ENCODE measurements at regions not wholly inside any gene's neighbourhood (a gene's known extent, or its start where the extent isn't known, plus 50 kb on each side); places are given as distances from the start of the nearest gene placed in this dataset.
"Not testable (repeated sequence)": the region's sequence is repeated elsewhere in the genome, so short reads cannot be mapped to it uniquely, and the experiment has no call there.

DNA sequence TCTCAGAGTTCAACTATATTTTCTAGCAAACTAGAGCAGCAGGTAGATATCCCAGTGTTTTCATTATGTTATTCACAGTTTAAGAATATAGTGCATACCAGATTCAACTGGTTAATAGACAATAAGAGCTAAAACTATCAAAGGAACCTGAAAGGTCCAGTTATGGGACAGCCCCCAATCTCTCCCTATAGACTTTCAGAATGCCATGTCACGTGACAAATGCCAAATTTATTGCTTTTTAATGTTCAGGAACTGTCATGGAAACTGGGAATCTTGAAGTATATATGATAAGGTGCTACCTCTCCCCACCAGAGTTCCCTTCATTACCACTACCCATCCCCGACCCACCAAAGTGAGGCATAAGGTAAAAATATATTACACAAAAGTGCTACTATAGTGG, 629.0 kb upstream of the SEMA6A start:
- no peak for DNase-seq

DNA sequence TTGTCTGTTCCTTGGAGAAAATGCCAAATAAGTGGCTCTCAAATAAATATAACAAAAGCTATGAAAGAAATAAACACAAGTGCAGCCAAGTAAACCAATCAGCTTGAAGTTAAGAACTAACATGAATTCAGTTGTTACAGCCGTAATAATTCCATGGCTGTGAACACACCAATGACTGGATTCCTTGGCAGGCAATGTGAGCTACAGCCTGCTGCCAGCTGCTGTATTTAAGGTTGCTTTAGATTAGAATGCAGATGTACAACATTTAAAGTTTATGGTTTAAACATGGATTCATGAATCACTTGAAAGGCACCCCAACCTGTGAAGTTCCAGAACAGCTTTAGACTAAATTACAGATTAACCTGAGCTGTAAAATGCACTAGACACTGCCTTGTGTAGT, 626.4 kb upstream of the SEMA6A start:
- DNase-seq, result no peak

DNA sequence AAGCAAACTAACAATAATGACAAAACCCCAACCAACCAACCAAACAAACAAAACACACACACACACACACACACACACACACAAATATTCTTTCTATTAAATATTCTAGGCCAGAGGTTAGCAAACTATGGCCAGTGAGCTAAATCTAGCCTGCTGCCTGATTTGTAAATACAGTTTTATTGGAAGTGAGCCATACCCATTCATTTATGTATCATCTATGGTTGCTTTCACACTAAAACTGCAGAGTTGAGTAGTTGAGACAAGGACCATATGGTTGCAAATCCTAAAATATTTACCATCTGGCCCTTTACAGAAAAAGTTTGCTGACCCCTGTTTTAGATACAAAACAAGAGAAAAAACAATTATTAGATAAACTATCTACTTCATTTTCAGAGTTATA, 620.5 kb upstream of the SEMA6A start:
- DNase-seq, result peak; percentile 5 to 60

DNA sequence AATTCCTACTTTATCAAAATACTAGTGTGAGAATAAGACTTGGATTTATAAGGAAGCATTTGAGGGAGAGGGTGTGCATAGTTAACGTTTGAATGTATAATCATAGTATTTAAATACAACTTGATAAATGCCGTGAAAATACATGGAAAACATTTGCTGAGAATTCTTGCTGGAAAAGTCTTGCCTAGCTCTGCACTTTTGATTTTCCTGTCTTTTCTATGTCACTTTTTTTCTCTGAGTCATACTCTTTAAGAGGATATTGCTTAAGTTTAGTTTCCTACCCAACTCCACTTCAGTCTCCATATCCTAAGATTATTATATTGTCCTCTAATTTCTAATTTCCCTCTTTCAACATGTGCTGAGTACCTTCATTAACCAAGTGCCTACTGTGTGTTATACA, 616.6 kb upstream of the SEMA6A start:
- DNase-seq, result no peak

DNA sequence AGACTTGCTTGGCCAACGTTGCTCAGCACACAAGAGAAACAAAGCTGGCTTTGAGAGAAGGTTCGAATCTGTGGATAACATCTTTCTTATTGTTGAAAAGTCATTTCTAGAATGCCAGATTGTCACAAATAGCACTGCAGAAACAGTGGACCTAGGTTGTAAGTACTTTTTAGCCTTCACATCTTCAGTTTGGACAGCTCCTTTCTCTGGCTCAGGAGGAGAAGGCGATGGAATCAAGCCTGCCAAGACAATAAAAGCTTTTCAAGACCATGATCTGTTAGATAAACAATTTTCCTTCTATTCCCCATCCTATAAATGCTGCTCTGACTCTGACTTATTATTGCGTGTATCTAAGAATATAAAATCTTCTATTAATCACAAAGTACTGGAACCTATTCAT, 615.2 kb upstream of the SEMA6A start:
- DNase-seq, result no peak

DNA sequence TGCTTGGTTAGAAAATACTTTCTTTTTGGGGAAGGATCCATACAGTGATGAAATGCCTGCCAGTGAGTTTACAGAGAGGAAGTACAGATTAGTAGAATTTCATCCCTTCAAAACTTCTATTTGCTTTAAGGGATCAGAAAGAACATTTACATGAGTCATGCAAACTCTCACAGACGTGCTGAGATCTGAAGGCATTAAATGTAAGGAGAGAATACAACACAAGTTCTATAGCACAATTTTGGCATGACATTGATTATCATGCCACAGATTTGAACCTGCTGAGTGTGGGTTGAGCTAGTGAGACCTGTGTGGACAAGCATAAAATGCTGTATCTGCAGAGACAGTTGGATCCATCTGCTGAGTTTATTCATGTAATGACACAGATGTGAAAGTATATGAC, 613.6 kb upstream of the SEMA6A start:
- DNase-seq, result no peak

DNA sequence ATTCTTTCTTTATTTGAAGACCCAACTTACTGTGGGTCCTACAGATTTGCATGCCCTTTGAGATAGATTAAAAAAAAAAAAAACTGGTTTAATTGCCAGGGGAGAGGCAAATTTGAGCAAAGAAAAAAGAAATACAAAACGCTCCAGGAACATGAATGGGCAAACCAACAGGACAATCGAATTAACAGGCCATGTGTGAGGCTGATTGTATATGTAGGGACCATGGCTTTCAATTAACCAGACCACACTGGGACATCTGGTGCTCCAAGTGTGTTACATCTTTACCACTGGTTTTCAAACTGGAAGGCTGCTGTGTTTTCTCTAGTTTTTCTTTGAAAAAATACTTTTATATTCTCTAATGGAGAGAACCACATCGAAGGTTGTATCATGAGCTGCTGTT, 612.1 kb upstream of the SEMA6A start:
- no peak for DNase-seq

DNA sequence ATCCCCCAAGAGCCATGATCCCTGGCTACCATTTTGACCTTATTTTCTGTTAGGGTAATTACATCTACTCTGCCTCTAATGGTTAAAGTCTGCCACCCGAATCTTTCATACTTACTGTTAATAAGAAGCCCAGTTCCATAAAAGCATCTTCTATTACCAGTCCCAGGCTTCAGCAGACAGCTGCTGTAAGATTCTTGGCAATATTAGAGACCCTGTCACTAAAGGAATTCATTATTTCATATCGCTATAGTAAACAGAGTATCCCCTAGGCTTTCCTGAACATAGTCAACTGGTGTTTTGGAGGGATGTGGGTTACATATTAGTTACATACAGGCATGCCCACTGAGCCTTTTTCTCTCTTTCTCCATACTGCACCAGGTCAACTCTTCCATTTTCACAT, 608.7 kb upstream of the SEMA6A start:
- no peak for DNase-seq

DNA sequence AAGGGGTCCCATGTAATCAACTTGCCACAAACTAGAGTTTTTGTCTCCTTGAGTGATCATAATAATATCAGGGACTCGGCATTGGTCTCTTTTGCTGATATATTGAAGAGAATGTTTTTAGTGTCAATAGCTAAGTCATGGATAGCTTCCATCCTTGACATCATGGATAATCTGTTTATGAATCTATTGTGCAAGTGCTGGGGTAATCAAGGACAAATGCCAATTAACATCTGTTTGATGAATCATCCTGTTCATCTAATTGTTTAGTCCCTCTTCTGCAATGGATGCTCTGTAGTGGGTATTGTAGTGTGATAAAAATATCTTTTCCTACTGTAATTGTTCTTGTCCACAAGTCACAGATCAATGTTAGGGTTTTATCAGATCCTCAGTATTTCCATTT, 607.5 kb upstream of the SEMA6A start:
- DNase-seq, result no peak

DNA sequence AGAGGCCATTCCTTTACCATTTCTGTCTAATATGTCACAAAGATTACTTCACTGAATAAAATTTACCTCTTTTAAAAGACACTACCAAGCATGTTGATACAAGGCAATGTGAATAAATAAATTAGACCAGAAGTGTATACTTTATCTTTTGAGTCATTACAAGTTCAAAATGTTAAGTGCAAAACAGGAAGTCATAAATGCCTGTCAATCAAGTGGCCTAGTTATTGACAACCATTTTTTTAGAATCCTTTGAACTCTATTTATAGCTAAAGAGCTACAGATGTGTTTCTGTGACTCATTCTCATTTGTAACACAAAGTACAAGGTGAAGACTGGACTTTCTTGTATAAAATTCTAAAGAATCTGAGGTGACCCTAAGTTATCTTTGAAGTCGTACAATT, 602.7 kb upstream of the SEMA6A start:
- DNase-seq, result no peak

DNA sequence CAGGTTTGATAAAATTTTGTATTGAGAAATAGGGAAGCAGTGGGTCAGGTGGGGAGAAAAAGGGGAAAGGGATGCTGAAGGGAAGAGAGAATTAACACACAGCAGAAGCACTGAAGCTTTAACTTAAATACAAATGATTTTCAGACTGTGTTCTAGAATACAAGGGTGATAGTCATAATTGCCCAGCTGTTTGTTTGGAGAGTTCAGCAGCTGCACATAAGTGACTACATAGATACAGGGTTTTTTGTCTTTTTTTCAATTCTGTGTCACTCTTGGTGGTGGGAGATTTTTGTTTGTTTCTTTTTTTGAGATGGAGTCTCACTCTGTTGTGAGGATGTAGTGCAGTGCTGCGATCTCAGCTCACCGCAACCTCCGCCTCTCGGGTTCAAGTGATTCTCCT, 590.4 kb upstream of the SEMA6A start:
- DNase-seq, result no peak

DNA sequence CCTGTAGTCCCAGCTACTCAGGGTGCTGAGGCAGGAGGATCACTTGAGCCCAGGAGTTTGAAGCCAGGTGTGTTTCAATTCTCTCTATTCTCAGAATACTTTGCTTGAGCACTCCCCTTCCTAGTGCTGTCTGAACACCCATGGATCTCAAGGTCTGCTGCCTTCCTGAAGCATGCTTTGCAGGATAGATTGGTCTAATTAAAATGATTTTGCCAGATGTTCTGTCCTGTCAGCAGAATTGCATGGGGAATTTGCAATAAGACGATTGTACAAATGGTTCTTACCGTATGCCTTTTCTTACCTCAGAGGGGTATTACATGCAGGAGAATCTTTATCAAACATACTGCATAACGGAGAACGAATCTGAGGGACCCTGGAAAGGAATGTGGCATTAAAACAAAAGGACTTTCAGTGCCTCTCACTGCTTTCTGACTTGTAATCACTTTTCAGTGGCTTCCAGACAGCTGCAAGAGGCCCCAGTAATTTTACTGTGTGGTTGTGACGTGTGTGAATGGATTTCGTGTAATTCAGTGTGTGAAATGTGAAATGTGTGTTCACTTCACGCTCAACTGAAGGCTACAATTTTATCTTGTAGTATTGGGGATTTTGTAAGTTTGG, 587.2 kb upstream of the SEMA6A start:
- DNase-seq, result no peak

DNA sequence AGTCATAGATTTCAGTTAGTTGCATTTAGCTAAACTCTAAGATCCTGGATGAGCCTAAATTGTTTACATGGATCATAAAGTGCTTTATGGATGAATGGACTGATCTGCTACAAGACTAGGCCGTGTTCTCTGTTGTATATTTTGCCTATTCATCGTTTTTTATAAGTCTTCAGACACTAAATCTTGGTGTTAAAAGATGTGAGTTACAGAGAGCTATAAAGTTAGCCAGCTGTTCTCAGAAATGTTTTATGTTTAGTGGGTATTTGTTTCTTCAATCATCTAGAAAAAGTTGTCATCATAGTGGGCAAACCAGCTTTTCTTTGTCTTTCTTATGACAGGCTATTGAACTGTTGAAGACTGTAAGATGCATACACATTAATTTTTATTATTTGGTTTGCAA, 585.8 kb upstream of the SEMA6A start:
- DNase-seq, result no peak

DNA sequence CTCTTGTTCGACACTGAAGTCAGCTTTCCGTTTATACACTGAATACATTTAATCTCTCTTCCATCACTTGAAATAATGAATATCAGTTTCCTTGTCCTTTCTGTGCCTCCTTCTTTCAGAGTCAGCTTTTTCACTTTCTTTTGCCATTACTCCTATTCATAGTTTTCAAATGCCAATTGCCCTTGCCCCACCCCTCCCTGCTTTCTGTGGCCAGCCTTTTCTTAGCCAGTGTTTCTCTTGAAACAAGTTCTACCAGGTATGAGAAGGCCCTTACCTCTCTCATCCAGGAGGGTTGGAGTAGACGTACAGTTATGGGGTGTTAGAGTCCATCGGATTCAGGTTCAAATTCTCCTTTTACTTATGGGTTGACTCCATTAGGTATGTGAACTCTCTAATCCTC, 574.7 kb upstream of the SEMA6A start:
- DNase-seq, result no peak

DNA sequence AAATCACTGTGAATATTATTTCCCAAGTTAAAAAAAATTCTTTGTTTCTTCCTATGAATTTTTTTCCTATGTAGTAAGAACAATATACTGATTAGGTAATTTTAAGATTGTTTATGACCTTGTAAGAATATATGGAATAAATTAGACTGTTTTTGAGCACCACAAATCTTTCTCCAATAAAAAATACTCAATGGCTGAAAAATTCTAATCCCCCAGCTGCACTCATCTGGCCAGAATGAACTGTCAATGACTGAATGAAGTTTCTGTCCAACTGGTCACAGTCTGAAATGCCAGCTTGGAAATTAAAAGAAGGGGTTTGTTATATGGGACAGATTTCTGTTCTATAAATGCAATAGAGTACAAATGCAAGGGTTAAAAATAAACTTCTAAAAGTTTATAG, 569.5 kb upstream of the SEMA6A start:
- no peak for DNase-seq

DNA sequence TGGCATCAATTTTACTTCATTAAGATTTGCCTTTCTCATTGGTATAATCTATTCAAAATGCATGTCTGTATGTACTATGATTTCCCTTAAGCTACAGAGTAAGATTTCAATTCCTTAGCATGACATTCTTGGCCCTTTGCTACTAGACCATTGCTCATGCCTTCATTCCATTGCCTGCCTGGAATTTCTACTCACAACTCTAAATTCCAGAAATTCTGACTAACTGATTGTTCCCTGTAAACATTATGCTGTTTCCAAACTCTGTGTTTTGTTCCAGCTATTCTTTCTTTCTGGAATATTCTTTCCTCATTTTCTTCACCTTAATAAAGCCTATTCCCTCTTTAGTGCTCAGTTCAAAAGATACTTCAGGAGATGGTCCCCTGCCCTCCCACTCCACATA, 568.8 kb upstream of the SEMA6A start:
- DNase-seq, result no peak

DNA sequence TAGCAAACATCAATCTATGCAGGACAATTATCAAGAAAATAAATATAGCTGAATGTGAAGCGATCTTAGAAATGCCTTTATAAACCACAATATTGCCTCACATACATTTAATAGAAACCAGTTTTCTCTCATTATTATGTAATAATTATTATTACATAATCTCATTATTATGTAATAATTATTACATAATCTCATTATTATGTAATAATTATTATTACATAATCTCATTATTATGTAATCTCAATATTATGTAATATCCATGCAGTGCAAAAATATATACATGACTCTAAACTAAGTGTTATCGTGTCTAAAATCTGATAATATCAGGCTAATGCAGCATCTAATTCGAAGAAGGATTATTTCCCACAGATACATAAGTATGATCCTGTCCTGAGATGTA, 563.9 kb upstream of the SEMA6A start:
- DNase-seq, result no peak

DNA sequence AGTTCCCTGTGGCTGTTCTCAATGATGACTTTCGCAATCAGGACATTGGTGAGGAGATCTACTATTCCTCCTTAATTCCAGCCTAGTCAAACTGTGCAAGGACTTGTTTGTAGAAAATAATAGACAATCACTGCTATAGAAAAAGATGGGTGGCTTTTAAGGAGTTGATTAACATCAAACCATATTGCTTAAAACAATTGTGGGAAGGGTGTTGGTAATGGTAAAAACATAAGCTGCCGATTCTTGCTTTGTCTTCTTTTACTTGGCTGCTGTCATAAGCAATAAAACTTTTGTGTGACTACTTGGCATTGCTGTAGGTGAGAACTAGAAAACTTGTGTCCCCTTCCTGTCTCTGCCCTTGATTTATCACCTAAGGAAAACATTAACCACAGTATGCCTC, 561.2 kb upstream of the SEMA6A start:
- no peak for DNase-seq

DNA sequence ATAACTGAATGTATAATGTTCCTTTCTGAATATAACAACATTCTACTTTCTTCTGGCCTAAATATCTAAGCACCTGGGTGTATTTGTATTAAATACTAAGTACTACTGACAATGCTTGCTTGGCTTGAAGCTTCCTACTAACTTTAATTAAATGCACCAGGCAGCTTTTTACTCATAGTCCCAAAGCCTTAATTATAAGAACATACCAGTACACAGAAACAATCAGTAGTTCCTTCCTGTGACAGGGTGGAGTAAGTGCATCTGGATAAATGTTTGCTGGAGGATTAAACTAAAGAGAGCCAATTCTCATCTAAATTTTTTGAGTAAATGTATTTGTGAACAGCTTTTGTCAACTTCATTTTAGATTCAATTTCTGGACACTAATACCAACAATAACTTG, 558.6 kb upstream of the SEMA6A start:
- DNase-seq, result no peak

DNA sequence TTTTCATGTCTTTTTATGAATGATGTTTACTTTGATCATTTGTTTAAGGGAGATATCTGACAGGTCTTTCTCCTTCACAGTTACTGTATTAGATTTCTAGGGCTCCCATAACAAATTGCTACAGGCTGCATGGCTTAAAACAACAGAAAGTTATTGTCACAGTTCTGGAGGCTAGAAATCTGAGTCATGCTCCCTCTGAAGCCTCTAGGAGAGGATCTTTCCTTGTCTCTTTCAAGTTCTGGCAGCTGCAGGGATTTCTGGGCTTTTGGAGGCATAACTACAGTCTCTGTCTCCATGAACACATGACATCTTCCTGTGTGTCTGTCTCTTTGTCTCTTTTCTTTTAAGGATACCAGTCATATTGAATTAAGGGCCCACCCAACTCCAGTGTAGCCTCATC, 557.3 kb upstream of the SEMA6A start:
- no peak for DNase-seq

DNA sequence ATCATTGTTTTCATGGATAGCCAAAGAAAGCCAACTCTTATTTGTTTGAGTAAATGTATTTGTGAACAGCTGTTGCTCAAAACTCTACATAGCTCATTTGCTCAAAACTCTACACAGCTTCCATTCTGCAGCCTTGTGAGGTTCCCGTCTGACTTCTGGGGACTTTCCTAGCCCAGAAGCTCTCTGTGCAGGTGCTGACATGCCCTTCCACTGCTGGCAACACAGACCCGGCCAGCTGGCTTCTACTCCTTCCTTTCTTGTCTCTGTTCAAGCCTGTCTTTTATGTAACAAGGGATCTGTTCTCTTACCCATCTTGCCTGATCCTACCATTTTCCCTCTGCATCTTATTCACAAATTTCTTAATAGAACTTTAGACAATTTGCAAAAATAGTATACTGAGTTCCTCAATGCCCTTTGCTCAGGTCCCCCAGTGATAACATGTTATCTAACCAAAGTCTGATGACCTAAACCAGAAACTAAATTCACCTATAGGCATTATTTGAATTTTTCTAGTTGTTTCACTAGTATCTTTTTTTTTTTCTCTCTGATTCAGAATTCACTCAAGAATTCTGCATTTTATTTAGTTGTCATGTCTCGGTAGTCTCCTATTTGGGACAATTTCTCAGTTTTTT, 556.5 kb upstream of the SEMA6A start:
- peak in 1 of 2 experiments; percentile 23 for DNase-seq

DNA sequence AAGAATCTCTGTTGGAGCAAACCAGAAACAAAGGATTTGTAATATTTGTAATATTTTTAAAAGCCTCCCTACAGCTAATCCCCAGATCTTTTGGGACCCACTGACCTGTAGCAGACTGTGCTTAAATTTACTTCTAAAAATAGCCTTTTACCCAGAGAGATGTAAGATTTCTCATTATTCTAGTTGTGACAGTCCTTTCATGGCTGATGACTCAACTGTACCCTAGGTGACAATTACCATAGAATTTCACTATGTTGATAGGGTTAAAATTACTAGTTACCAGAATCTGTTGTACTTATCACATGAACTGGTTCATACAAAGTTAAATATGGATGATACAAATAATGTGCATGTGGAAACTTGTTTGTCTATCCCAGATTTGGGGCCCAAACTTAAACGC, 543.9 kb upstream of the SEMA6A start:
- no peak for DNase-seq

DNA sequence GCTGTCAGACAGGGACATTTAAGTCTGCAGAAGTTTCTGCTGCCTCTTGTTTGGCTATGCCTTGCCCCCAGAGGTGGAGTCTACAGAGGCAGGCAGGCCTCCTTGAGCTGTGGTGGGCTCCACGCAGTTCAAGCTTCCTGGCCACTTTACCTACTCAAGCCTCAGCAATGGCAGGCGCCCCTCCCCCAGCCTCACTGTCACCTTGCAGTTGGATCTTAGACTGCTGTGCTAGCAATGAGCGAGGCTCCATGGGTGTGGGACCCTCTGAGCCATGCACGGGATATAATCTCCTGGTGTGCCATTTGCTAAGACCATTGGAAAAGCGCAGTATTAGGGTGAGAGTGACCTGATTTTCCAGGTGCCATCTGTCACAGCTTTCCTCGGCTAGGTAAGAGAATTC, 542.7 kb upstream of the SEMA6A start:
- DNase-seq, result not testable (repeated sequence)

DNA sequence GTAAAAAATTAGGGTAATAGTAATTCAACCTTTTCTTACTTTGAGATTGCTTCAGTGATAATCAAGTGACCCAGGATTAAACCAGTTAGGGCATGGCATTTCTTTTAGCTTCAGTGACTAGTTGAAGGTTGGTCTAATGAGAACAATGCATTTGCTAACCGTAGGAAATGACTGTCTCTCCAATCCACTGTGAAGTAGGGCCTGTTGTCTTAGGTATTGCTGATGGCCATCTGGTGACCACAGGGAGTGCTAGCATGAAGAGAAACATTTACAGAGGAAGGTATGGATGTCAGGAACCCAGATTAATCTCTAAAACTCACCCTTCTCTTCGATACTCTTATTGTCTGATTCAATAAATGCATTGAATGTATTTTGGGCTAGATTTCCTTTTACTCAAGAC, 535.9 kb upstream of the SEMA6A start:
- DNase-seq, result peak in 1 of 2 experiments; percentile 2

DNA sequence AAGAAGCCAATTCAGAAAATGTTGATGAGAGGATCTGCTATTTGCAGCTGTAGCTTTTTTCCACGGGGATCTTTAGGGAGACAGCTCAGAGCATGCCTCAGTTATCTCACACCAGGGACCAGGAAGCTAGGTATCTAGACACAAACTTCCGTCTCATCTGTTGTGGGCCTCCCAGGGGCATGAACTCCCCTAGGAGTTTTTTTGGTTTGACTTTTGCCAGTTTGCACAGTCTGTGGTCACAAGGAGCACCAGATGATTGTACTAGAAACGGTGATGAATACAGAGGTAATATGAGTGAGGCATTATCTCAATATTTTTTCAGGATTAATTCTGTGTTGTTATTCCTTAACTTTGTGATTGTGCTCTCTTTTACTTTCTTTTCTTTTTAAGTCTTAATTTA, 533.2 kb upstream of the SEMA6A start:
- DNase-seq, result no peak
